ENCODE measurements at regions not wholly inside any gene's neighbourhood (a gene's known extent, or its start where the extent isn't known, plus 50 kb on each side); places are given as distances from the start of the nearest gene placed in this dataset.

GRCh38 chr5:124007675-124008398 is 495.9 kb downstream of the CSNK1G3 start:
- Histone ChIP-seq H3K4me2 (ENCODE audit: low read length) (no peak overlapping the region), H3K27ac (ENCODE audit: low read depth, low read length, poor library complexity, severe bottlenecking) (no peak overlapping the region), H2AFZ (ENCODE audit: low read length) (no peak overlapping the region), H4K20me1 (ENCODE audit: insufficient read depth, low read length) (no peaks in the 10 kb centered on the region), H3K4me3 (ENCODE audit: low read depth, low read length, poor library complexity, severe bottlenecking) (no peak overlapping the region), H3K36me3 (ENCODE audit: insufficient read depth, low read length) (no peaks in the 10 kb centered on the region), H3K9me2 (ENCODE audit: insufficient read depth, low read length) (no peaks in the 10 kb centered on the region), H3K9me3 (ENCODE audit: low read length) (peaks cover 25% of the 10 kb centered on the region), H3K79me2 (ENCODE audit: insufficient read depth, low read depth, low read length) (no peaks in the 10 kb centered on the region), H3K4me1 (ENCODE audit: insufficient read depth, low read length, poor library complexity, severe bottlenecking) (no peaks in the 10 kb centered on the region)
- ChIA-PET CTCF (ENCODE audit: unreplicated experiment) (no interaction called here), POLR2A (no interaction called here)
- DNase-seq (ENCODE audit: low spot score), result peak; percentile 49
- no TSS peak for BruUV-seq (replicated peaks)
- intact Hi-C loops (cut with micrococcal nuclease; ENCODE audit: unreplicated experiment), result no loop called here
- no peak for TF ChIP-seq CTCF (conservative IDR thresholded peaks at IDR 0.05; ENCODE audit: low read length)
- no peak for TF ChIP-seq EZH2phosphoT487 (IDR thresholded peaks at IDR 0.05; ENCODE audit: borderline replicate concordance, low read depth, low read length)

- Histone ChIP-seq H3K36me3 (ENCODE audit: insufficient read depth, low read length) (no peaks in the 10 kb centered on the region), H3K27ac (ENCODE audit: low read depth, low read length, poor library complexity, severe bottlenecking) (no peak overlapping the region), H4K20me1 (ENCODE audit: insufficient read depth, low read length) (no peaks in the 10 kb centered on the region), H3K4me2 (ENCODE audit: low read length) (no peak overlapping the region), H3K4me3 (ENCODE audit: low read depth, low read length, poor library complexity, severe bottlenecking) (no peak overlapping the region), H3K9me2 (ENCODE audit: insufficient read depth, low read length) (no peaks in the 10 kb centered on the region), H3K79me2 (ENCODE audit: insufficient read depth, low read depth, low read length) (no peaks in the 10 kb centered on the region), H3K4me1 (ENCODE audit: insufficient read depth, low read length, poor library complexity, severe bottlenecking) (no peaks in the 10 kb centered on the region), H2AFZ (ENCODE audit: low read length) (no peak overlapping the region), H3K9me3 (ENCODE audit: low read length) (peaks cover 6% of the 10 kb centered on the region; the same call in 1 of the 2 replicates)
- POLR2A ChIA-PET, result interaction anchor here (0.6 to 1.8 kb wide), 6 partner anchors 24 to 1286 kb away, joined by 3 to 7 read pairs (median 4); no protein-coding TSS in a partner anchor
- BruUV-seq (replicated peaks), result no TSS peak
- intact Hi-C loops (cut with micrococcal nuclease; ENCODE audit: unreplicated experiment), result no loop called here
- CTCF ChIA-PET (ENCODE audit: unreplicated experiment), result no interaction called here
- DNase-seq (ENCODE audit: low spot score), result no peak
- TF ChIP-seq EZH2phosphoT487 (IDR thresholded peaks at IDR 0.05; ENCODE audit: borderline replicate concordance, low read depth, low read length) (no peak), CTCF (conservative IDR thresholded peaks at IDR 0.05; ENCODE audit: low read length) (no peak)
These were observed 489.1 kb downstream of the CSNK1G3 start for GRCh38 chr5:124001036-124001615.

GRCh38 chr5:124000538-124000937 is 488.6 kb downstream of the CSNK1G3 start:
- Histone ChIP-seq H4K20me1 (ENCODE audit: insufficient read depth, low read length) (no peaks in the 10 kb centered on the region), H3K4me3 (ENCODE audit: low read depth, low read length, poor library complexity, severe bottlenecking) (no peak overlapping the region), H2AFZ (ENCODE audit: low read length) (no peak overlapping the region), H3K79me2 (ENCODE audit: insufficient read depth, low read depth, low read length) (no peaks in the 10 kb centered on the region), H3K4me2 (ENCODE audit: low read length) (no peak overlapping the region), H3K4me1 (ENCODE audit: insufficient read depth, low read length, poor library complexity, severe bottlenecking) (no peaks in the 10 kb centered on the region), H3K9me3 (ENCODE audit: low read length) (peaks cover 1% of the 10 kb centered on the region; the same call in 1 of the 2 replicates), H3K36me3 (ENCODE audit: insufficient read depth, low read length) (no peaks in the 10 kb centered on the region), H3K27ac (ENCODE audit: low read depth, low read length, poor library complexity, severe bottlenecking) (no peak overlapping the region), H3K9me2 (ENCODE audit: insufficient read depth, low read length) (no peaks in the 10 kb centered on the region)
- ChIA-PET POLR2A (no interaction called here), CTCF (ENCODE audit: unreplicated experiment) (no interaction called here)
- no peak for TF ChIP-seq EZH2phosphoT487 (IDR thresholded peaks at IDR 0.05; ENCODE audit: borderline replicate concordance, low read depth, low read length)
- no peak for TF ChIP-seq CTCF (conservative IDR thresholded peaks at IDR 0.05; ENCODE audit: low read length)
- no TSS peak for BruUV-seq (replicated peaks)
- no peak for DNase-seq (ENCODE audit: low spot score)
- intact Hi-C loops (cut with micrococcal nuclease; ENCODE audit: unreplicated experiment), result no loop called here
